Fibroblast of pulmonary artery (primary cell): ENCODE measurements at regions not wholly inside any gene's neighbourhood (a gene's known extent, or its start where the extent isn't known, plus 50 kb on each side); places are given as distances from the start of the nearest gene placed in this dataset.
A peak's percentile ranks its signal among the peaks of the same experiment; 100 is the strongest.
"Not testable (repeated sequence)": the region's sequence is repeated elsewhere in the genome, so short reads cannot be mapped to it uniquely, and the experiment has no call there.

Experiments
- DNase-seq: peaks from one replicate; pipeline ENCODE4 v3.0.0-alpha.2; 2010; ENCODE audit warnings: low read depth
- H3K4me3 ChIP-seq: replicated peaks from 2 replicates; pipeline ENCODE4 v1.5.1; 2011; ENCODE audit warnings: low read depth, mild to moderate bottlenecking, control low read depth, low read length, moderate library complexity
- TF ChIP-seq, protein P1 (sequence below): IDR thresholded peaks from 2 replicates; pipeline ENCODE4 v1.5.1; 2011; ENCODE audit warnings: mild to moderate bottlenecking, control low read depth, low read length, inconsistent platforms; ENCODE audit errors: missing control alignments

DNA sequence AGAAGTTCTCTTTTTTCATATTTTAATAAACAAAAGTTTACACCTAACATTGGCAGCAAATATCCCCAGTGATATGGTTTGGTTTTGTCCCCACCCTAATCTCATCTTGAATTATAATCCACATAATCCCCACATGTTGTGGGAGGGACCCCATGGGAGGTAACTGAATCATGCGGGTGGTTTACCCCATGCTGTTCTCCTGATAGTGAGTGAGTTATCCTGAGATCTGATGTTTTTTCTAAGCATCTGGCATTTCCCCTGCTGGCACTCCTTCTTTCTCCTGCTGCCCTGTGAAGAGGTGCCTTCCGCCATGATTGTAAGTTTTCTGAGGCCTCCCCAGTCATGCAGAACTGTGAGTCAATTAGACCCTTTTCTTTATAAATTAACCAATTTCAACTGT lies 214.7 kb downstream of the SLITRK1 start:
- no peak for DNase-seq
- no peak overlapping the region for H3K4me3 ChIP-seq
- TF ChIP-seq, protein P1, sequence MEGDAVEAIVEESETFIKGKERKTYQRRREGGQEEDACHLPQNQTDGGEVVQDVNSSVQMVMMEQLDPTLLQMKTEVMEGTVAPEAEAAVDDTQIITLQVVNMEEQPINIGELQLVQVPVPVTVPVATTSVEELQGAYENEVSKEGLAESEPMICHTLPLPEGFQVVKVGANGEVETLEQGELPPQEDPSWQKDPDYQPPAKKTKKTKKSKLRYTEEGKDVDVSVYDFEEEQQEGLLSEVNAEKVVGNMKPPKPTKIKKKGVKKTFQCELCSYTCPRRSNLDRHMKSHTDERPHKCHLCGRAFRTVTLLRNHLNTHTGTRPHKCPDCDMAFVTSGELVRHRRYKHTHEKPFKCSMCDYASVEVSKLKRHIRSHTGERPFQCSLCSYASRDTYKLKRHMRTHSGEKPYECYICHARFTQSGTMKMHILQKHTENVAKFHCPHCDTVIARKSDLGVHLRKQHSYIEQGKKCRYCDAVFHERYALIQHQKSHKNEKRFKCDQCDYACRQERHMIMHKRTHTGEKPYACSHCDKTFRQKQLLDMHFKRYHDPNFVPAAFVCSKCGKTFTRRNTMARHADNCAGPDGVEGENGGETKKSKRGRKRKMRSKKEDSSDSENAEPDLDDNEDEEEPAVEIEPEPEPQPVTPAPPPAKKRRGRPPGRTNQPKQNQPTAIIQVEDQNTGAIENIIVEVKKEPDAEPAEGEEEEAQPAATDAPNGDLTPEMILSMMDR: no peak

DNA sequence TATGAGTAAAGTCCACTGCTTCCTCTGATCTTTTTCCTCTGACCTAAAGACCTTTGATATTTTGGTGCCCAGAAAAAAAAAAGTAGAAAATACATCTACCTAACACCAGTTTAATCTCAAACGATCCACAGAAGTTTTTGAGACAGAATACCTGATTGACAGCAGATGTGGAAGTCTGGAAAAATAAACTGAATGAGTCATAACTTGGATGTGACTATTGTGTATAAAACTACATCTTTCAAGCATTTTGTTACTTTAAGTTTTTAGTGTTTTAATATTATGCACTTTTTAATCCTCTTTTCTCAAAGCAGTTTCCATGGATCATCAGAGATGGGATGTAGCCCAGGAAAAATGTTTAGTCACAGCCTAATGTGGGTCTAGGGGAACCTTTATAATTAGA lies 216.1 kb downstream of the SLITRK1 start:
- no peak overlapping the region for H3K4me3 ChIP-seq
- DNase-seq: no peak
- TF ChIP-seq, protein P1: no peak

DNA sequence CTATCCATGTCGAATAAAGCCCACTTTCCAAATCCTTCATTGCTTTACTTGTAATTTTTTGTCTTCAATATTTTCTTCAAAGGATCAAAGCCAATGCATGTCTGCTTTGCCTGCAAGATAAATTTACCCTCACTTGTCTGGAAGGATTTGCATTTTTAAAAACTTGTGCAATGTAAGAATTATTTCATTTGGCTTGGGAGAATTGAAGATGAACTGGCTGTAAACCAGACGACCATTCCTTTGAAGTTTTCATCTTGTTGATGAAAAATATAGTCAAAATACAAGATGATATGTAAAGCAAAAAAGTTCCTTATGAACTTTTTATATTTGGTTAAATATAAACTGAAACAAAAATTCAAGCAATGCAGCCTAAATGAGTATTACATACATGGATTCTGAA lies 225.0 kb downstream of the SLITRK1 start:
- DNase-seq: no peak
- TF ChIP-seq, protein P1: no peak
- no peak overlapping the region for H3K4me3 ChIP-seq

DNA sequence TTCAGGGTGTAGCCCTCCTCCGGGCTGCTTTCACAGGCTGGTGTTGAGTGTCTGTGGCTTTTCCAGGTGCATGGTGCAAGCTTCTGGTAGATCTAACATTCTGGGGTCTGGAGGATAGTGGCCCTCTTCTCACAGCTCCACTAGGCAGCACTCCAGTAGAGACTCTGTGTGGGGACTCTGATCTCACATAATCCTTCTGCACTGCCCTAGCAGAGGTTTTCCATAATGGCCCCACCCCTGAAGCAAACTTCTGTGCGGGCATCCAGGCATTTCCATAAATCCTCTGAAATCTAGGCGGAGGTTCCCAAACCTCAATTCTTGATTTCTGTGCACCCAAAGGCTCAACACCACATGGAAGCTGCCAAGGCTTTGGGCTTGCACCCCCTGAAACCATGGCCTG lies 239.7 kb downstream of the SLITRK1 start:
- not testable (repeated sequence) for H3K4me3 ChIP-seq, DNase-seq

DNA sequence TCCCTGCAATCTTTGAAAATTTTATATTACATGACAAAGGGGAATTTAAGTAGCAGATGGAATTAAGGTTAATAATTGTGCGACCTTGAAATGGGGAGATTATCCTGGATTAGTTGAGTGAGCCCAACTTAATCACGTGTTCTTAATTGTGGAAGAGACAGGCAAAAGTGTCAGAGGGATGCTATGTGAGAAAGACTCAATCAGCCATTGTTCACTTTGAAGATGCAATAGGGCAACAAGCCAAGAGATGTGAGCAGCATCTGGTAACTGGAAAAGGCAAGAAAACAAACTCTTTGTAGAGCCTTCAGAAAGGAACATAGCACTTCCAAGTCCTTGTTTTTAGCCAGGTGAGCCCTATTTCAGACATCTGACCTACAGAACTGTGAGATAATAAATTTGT lies 247.7 kb downstream of the SLITRK1 start:
- no peak for DNase-seq
- TF ChIP-seq, protein P1: no peak
- H3K4me3 ChIP-seq: no peak overlapping the region

DNA sequence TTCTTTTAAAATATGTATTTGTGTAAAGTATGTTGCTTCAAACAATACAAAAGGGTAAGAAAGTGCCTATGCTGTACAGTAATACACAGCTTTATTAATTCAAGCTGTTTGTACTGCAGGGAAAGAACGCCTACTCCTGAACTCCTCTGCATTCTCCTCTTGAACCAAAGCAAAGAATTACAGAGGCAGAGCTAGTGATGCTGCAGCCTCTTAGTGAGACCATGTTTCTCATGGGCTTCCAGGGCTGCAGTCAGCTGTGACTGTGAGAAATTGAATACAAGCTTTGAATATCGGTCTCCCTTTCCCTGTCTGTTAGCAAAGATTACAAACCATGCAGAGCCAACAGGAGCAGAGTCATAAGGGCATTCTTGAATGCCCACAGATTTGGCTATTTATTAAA lies 248.5 kb downstream of the SLITRK1 start:
- no peak for DNase-seq
- TF ChIP-seq, protein P1: no peak
- no peak overlapping the region for H3K4me3 ChIP-seq

DNA sequence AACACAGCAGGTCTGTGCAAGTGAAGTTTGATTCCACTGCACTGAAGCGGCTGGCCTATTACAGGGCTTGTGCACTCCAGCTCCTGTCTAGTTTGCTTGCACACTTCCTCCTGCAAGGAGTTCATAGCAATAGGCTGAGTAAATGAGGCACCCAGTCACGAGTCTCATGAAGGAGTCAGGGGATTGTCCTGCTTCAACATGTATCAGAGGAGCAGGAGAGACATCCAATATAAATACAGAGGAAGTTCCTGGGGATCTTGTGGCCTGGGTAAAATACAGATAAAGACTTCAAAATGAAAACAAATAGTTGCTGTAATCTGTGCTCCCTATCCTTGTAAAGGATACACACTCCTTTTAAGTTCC lies 259.9 kb downstream of the SLITRK1 start:
- no peak overlapping the region for H3K4me3 ChIP-seq
- peak; percentile 25 for DNase-seq
- TF ChIP-seq, protein P1: no peak
